Stimulated activated CD8-positive, alpha-beta memory T cell treated with anti-CD3 and anti-CD28 coated beads, Interleukin-7, amount 100 ng/mL, for 48 hours (primary cell): ENCODE measurements at regions not wholly inside any gene's neighbourhood (a gene's known extent, or its start where the extent isn't known, plus 50 kb on each side); places are given as distances from the start of the nearest gene placed in this dataset.
"Not testable (repeated sequence)": the region's sequence is repeated elsewhere in the genome, so short reads cannot be mapped to it uniquely, and the experiment has no call there.

Source experiments
- DNase-seq, 2 donors: peaks; one replicate each; pipeline ENCODE4 v3.0.0-alpha.2; 2020; ENCODE audit warnings: low read depth in 1 of 2; ENCODE audit errors: extremely low read depth in 1 of 2

DNA sequence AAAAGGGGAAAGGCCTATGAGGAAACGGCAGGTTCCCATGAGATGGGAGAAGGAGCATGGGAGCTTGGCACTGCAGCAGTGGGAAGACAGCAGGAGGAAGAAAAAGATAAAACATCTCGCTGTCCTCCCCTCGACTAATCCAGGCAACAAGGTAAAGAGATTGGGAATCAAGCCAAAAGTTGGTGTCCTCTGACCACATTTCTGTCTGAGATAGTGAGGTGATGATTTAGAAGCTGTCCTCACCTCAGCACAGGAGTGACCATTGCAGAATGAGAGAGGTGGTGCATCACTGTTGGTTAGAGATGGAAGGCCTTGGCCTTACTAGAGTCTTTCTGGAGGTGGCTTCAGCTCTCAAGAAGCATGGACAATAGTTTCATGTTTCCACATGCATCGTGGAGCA, 226.6 kb upstream of the CCDC54 start:
- no peak for DNase-seq

DNA sequence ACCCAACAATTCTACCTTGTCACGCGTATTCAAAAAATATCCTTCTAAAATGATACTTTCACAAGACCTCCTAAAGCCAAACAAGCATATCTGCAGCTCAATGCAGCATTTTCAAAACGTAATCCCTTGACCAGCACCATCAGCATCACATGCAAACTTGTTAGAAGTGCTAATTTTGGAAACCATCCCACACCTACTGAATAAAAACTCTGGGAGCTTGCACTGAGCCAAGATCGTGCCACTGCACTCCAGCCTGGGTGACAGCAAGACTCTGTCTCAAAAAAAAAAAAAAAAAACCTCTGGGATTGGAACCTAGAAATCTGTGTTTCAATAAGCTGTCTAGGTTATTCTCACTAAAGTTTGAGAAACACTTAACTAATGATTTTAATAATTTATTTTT, 223.3 kb upstream of the CCDC54 start:
- no peak for DNase-seq

DNA sequence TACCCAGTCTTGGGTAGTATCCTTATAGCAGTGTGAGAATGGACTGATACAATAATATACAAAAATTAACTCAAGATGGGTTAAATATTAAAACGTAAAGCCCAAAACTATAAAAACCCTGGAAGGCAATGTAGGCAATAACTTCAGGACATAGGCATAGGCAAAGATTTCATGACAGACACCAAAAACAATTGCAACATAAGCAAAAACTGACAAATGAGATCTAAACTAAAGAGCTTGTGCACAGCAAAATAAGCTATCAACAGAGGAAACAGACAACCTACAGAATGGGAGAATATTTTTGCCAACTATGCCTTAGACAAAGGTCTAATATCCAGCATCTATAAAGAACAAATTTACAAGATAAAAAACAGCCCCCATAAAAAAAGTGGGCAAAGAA, 204.8 kb upstream of the CCDC54 start:
- DNase-seq = no peak

DNA sequence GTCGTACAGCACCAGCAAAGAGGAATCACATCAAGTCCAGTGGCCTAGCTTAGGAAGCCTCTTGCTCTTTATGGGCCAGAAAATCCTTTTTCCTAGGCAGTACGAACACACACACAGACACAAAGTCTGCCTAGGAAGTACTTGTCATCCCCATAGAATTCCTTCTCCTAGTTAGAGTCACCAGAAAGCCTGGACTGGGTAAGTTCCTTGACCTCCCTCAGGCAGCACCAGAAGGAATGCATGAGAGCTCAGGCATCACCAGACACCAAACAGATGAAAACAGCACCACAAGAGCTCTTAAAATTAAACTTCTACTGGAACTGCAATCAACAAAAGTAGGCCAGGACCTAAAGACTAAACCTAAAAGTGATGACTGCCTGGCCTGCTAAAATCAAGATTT, 192.9 kb upstream of the CCDC54 start:
- no peak for DNase-seq

DNA sequence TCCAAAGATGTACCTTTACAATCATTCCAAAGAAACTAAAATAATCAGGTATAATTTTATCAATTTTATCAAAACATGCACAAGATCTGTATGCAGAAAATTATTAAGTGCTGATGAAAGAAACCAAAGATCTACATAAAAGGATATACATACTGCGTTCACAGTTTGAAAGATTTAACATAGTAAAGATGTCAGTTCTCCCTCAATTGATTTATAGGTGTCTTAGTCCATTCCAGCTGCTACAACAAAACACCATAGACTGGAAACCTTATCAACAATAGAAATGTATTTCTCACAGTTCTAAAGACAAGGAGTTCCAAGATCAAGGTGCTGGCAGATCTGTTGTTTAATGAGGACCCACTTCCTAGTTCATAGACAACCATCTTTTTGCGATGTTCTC, 189.0 kb upstream of the CCDC54 start:
- no peak for DNase-seq

DNA sequence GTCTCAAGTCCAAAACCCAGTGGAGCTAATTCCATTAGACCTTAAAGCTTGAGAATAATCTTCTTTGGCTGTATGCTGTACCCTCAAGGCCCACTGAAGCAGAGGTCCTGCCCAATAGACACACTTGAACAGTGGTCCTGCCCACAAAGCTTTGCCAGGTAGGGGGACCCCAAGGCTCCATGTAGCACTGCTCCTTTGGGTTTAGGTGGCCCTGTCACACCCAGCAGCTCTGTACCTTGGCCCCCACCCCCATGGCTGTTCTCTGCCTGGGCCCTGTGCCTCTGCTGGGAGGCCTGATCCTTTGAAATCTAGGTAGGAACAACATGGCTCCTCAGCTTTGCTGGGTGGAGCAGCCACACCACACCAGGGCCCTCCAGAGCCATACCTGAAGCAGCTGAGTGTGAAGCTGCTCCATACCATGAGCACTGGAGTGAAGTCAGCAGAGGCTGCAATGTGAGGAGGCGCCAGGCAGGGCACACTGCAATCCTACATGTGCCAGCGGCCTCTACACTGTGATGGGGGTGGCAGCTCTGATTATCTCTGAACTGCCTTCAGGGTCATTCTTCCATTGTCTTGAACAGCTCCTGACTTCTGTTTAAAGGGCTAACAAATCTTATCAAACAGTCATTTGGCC, 188.0 kb upstream of the CCDC54 start:
- DNase-seq = no peak

DNA sequence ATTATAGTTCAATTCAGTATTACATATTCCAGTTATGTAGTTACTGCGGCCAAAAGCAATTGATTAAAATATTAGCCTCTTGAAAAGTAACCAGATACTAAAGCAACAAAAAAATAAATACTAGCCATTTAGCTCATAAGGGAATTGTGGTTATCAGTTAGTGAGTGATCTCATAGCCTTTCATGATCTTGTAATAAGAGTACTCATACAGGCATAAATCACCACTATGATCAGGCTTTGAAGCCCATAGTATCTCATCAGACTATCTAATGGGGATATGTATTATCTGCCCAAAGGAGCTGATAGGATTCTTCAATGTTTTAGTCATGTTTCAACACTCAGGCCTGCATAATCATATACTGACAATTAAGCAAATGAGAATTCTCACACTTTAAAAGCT, 184.1 kb upstream of the CCDC54 start:
- DNase-seq = no peak

DNA sequence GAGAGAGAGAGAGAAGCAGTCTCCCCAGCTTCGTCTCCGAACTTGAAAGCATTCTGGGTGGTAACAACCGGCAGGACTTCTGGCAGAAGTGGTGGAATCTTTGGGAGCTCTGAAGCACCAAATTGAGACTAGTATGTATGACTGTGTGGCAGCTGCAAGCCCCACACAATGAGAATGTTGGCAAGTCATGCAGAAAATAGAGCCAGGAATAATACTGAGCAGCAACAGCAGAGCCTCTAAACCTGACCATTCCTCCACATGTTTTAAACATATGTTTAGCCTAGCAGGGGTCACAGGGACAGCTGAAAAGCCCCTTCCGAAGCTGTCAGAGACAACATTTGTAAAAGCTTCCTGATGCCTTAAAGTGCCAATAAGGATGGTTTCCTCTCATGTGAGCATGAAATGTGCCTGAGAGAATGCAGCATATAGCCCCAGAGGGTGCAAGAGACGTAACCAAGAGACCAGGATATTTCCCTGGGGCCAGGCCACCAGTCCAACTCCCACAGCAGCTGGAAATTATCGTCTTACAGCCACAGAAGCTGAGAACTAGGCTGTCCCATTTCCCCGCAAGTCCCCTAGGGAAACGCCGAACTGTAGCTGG, 178.6 kb upstream of the CCDC54 start:
- no peak for DNase-seq

DNA sequence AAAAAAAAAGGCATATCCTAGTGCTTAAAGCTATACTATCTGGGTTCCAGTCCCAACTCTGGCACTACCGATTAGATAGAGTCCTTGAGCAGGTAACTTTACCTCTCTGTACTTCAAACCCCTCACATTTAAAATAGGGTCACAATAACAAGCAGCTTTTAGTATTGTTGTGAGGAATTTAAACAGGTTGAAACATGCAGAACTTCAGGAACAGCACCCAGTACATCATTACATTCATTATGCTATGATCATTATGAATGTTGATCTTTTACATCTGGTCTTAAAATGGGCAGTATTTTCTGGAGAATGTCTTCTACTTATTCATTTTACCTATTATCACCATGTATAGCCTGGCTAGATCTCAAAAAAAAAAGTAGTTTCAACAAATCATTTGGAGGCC, 176.1 kb upstream of the CCDC54 start:
- DNase-seq = no peak

DNA sequence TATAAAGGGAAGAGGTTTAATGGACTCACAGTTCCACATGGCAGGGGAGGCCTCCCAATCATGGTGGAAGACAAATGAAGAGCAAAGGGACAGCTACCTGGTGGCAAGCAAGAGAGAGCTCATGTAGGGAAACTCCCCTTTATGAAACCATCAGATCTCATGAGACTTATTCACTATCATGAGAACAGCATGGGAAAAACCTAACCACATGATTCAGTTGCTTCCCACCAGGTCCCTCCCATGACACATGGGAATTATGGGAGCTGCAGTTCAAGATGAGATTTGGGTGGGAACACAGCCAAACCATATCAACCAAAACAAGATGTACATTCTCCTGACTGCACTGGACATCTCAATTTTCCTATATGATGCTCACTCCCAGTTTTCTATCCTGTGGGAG, 174.4 kb upstream of the CCDC54 start:
- not testable (repeated sequence) for DNase-seq

DNA sequence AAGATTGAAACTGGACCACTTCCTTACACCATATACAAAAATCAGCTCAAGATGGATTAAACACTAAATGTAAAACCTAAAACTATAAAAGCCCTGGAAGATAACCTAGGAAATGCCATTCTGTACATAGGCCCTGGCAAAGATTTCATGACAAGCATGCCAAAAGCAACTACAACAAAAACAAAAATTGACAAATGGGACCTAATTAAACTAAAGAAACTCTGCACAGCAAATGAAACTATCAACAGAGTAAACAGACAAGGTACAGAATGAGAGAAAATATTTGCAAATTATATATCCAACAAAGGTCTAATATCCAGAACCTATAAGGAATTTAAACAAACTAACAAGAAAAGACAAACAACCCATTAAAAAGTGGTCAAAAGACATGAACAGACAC, 173.1 kb upstream of the CCDC54 start:
- DNase-seq = no peak

DNA sequence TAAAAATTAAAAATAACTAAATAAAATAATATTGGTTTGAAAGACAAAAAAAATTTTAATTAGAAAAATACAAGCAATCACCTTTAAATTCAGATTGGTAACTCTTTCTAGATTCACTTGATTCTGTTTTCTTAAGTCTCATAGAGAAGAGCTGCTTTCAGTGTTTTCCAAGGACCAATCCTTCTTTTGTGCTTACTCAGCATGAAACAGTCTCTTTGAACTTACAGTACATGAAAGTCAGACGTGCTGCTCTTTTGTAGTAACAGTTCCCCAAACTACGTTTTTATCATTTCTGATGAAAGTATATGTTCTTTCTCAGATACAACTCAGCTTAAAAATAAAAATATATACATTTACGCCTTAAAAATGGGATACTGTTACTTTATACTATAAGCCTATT, 171.9 kb upstream of the CCDC54 start:
- no peak for DNase-seq

DNA sequence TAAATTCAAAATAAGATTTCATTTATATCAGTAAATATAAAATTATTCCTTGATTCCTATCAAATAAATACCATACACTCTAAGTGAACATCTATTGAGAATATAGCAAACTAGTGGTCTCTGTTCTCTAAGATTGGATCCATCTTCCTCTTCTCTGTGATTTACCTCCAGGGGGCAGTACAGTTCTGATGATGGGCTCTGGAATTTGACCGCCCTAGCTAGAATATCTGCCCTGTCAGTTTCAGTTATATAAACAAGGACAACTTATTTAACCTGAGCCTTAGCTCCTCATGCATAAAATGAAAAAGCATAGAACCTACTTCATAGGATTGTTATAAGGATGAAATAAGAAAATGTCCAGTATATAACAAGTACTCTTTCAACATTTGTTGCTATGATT, 171.1 kb upstream of the CCDC54 start:
- DNase-seq = no peak

DNA sequence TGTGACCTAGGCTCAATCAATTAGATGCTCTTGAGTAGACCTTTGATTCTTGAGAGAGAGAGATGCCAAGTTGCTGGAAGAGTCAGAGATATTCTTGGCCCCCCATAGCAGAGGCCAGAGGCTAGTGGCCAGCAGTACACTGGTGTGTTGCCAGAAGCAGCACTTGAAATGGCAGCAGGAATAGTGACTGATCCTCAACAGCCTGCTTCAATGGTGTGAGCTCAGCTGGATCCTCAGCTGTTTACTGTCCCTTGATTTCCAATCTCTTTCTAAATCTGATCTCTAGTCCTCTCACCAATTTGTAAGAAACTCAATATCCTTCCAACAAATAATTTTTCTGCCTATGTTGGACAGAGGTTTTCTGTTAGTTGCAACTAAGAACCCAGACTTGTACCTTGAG, 170.3 kb upstream of the CCDC54 start:
- DNase-seq = no peak

DNA sequence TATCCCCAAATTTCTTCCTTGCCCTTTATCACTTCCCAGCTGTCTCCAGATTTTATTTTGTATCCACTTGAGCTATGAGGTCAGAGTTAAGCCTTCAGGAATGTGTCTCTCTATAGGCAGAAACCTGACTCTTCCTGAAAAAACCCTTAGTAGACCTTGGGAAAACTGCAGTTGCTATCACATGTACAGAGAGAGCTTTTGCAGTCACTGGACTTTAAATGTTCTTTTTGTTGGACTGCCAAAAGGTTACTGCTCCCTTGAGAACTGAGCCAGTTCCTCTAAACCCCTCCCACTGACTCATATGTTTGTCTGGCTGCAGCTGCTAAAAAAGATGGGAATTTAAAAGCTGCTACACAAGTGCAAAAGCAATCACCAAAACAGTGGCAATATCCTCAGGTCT, 169.1 kb upstream of the CCDC54 start:
- DNase-seq = no peak

DNA sequence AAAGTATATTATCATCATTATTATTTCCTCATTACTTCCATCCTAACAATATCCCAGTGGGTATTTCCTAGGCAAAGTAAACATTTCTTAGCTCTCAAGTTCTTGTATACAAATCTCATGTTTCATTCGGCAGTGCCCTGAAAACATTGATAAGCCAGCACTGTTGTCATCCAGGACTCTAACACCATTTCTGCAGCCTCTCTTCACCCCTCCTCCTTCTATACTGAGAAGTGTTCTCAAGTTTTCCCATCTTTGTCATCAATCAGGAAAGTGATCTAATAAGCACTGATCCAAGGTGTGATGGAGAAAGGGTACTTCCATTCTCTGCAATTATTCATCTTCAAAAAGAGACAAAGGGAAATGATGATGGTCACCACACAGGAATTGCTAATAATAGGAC, 168.4 kb upstream of the CCDC54 start:
- no peak for DNase-seq

DNA sequence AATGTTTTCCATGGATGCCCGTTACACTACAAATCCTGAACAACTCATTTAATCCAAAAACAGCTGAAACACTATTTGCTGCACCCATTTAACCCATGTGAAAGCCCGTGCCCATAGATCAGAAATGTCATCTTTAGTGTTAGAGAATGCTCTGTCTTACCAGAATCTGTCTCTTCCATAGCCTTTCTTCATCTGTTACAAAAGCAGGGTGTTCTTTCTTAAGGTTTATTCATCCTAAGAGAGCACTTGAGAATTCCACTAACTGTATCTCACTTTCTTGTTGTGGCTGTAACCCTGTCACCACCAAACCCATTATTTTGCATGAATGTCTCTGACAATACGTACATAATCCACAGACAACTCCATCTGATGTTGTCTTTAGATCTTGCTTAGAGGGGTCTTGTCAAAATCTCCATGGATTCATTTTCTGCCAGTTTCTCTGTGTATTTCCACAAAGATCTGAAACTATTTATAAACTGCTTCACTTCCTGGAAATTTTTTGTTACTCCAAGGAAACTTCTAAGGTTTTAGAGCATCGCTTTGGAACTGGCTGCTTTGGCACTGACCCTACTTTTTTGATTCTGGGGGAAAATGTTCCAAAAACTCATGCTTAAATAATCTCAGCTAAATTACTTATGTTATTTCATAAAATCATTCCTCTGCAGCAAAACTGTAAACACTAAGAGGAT, 167.8 kb upstream of the CCDC54 start:
- no peak for DNase-seq

DNA sequence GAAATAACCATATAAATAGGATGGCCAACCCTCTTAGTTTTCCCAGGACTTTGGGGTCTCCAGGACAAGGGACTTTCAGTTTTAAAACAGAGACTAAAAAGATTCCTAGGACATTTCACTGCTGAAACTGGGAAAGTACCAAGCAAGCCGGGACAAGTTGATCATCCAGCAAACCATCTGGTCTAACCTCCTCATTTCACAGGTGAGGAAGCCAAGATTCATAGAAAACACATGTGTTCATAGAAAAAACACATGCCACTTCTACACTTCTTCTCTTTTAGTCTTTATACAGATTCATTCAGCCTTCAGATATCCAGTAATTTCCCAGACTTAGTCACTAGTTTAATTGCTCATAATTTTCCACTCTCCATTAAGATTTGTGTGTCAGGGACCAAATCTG, 165.6 kb upstream of the CCDC54 start:
- no peak for DNase-seq

DNA sequence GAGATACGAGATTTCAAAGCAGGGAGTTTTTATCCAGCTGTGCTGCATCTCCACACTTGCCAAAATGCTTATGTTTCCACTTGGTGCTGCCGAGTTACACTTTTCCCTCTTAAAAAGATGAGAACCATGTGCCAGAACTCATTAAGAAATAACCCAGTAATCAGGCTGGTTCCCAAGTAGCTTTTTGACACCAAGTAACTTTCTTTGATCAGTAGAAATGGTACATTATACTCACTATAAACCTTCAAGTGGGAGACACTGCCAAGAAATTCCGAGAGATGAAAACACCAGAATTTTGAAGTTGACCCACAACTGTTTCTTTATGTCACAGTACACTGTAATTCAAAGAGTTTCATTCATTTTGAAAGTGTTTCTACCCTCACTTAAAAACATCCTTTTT, 164.6 kb upstream of the CCDC54 start:
- no peak for DNase-seq

DNA sequence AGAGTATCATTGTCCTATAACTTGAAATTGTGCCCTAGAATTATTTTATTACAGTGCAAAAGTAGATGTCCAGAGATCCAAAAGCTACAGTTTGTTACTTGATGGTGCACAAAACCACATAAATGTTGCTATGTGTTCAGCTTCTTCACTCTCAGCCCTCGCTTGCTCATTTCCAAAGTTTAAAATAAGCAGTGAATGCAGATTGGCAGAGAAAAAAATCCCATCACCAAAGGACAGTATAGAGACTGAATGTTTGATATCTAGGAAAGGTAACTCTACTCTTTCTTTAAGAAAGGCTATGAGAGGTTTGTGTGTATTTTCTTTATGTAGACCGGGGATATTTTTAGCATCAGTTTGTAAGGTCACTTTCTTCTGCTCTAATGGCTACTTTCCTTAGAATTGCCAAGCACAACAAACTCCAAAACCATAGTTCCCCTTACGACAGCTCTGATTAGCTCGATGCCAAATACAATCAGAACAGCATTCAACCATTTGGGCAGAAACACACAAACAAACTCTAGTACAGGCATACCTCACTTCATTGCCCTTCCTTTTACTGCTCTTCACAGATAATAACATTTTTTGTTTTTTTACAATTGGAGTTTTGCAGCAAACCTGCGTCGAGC, 164.1 kb upstream of the CCDC54 start:
- no peak for DNase-seq

DNA sequence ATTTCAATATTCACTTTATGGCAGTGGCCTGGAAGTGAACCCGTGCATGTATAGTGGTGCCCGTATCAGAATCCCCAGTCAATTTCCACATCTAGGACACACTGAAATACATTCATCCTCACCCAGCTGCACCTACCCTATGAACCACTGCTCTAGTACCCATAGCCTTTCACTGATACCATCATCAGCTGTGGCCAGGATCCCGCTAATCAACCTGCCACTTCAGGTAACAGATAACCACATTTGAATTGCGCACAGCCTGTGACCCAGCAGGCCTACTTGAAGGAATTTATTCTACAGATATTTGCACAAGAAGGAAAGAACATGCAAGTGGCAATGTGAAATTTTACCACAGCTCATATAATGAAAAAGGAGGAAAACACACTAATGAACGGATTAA, 161.0 kb upstream of the CCDC54 start:
- no peak for DNase-seq

DNA sequence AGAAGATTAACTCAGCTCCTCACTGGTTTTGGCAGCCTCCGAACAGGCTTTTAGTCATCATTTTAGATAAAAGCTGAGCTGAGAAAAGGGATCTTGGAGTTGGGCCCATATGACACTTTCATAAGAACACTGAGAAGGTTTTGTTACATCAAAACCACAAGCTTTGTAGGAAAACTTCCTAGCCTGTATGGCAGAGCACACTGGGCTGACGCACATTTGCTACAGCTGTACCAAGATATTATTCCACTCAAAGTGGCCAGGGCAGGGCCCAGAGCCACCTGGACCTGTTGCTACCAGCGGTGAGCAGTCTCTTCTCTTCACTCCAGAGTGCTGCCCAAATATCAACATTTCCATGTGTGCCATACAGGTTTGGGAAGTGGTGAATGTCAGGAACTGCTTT, 160.5 kb upstream of the CCDC54 start:
- no peak for DNase-seq
